ENCODE measurements at regions not wholly inside any gene's neighbourhood (a gene's known extent, or its start where the extent isn't known, plus 50 kb on each side); places are given as distances from the start of the nearest gene placed in this dataset.

GRCh38 chr14:44109036-44109435 is 398.0 kb downstream of the FSCB start:
- TF ChIP-seq CTCF (conservative IDR thresholded peaks at IDR 0.05; ENCODE audit: low read depth in 2 of 2) (no peak), EZH2 (IDR thresholded peaks at IDR 0.05; ENCODE audit: low read depth, unreplicated experiment) (no peak), POLR2AphosphoS5 (IDR thresholded peaks at IDR 0.05; ENCODE audit: low read depth) (no peak), REST (IDR thresholded peaks at IDR 0.05; ENCODE audit: unreplicated experiment) (no peak), EZH2phosphoT487 (IDR thresholded peaks at IDR 0.05; ENCODE audit: unreplicated experiment) (no peak), NANOG (IDR thresholded peaks at IDR 0.05; ENCODE audit: borderline replicate concordance) (no peak), JUNB (IDR thresholded peaks at IDR 0.05; ENCODE audit: unreplicated experiment) (no peak), ETS1 (IDR thresholded peaks at IDR 0.05) (no peak), ZNF331 (CRISPR knock-in tag; IDR thresholded peaks at IDR 0.05; ENCODE audit: low read depth) (no peak), CREB1 (CRISPR knock-in tag; IDR thresholded peaks at IDR 0.05; ENCODE audit: low read depth) (no peak)

Data from GM23338 (cell line).